HUES64 (cell line): ENCODE measurements at regions not wholly inside any gene's neighbourhood (a gene's known extent, or its start where the extent isn't known, plus 50 kb on each side); places are given as distances from the start of the nearest gene placed in this dataset.
"Not testable (repeated sequence)": the region's sequence is repeated elsewhere in the genome, so short reads cannot be mapped to it uniquely, and the experiment has no call there.

Experiments used
- H3K27ac ChIP-seq: 2 replicates; pipeline ENCODE4 v1.7.0; 2013; ENCODE audit warnings: low read depth, low read length, inconsistent platforms
- H3K27me3 ChIP-seq: 2 replicates; pipeline ENCODE4 v1.6.1; 2013; ENCODE audit warnings: mild to moderate bottlenecking, low read length; ENCODE audit not compliant: insufficient read depth
- H3K36me3 ChIP-seq: 2 replicates; pipeline ENCODE4 v1.6.1; 2013; ENCODE audit warnings: mild to moderate bottlenecking, low read length; ENCODE audit not compliant: insufficient read depth
- H3K4me1 ChIP-seq: 2 replicates; pipeline ENCODE4 v1.6.1; 2013; ENCODE audit warnings: mild to moderate bottlenecking, low read length, moderate library complexity; ENCODE audit not compliant: insufficient read depth
- H3K4me3 ChIP-seq: 2 replicates; pipeline ENCODE4 v1.5.1; 2013; ENCODE audit warnings: mild to moderate bottlenecking, low read length, moderate library complexity
- H3K9ac ChIP-seq: 2 replicates; pipeline ENCODE4 v1.6.1; 2013; ENCODE audit warnings: mild to moderate bottlenecking, low read depth, low read length
- H3K9me3 ChIP-seq: 2 replicates; pipeline ENCODE4 v1.6.1; 2013; ENCODE audit warnings: low read depth, low read length; ENCODE audit not compliant: insufficient read depth
- WGBS: fragments of 150-250, 120-280 bp; methylation state at CpG from one replicate; pipeline ENCODE4 v1.1.7; 2013; ENCODE audit warnings: missing lambda C conversion rate; 5-methylcytosine and 5-hydroxymethylcytosine counted together

DNA sequence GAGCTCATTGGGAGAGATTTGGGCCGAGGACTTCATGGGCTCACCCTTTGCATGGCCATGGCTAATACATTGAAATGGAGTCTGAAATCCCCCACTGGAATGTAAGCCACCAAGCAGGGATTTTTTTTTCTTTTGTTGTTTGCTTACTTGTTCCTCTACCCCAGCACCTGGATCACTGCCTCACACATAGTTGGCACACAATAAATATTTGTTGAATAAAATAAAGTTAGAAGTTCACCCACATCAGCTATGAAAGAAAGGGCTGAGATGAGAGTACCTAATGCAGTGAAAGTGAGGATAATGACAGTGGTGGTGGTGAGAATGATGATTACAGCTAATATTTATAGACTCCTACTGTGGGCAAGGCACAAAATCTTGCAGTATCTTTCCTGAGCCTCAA is 98.1 kb upstream of the ANXA1 start:
- Histone ChIP-seq H3K9me3 (no peaks in the 10 kb centered on the region), H3K27ac (no peak overlapping the region), H3K4me1 (peaks cover 38% of the 10 kb centered on the region), H3K36me3 (no peaks in the 10 kb centered on the region), H3K27me3 (no peaks in the 10 kb centered on the region), H3K9ac (no peak overlapping the region), H3K4me3 (no peak overlapping the region)
- 97% methylated on average over 1 of the region's 1 CpG for WGBS

GRCh38 chr9:73050887-73051550 is 98.2 kb upstream of the ALDH1A1 start:
- Histone ChIP-seq H3K27ac (peak overlapping the region; percentile 78; the same call in 1 of the 2 replicates), H3K36me3 (no peaks in the 10 kb centered on the region), H3K9me3 (no peaks in the 10 kb centered on the region), H3K4me1 (peaks cover 38% of the 10 kb centered on the region), H3K27me3 (no peaks in the 10 kb centered on the region), H3K9ac (no peak overlapping the region), H3K4me3 (no peak overlapping the region)
- 53% methylated on average over 5 of the region's 7 CpGs for WGBS

- Histone ChIP-seq H3K4me1 (peaks cover 38% of the 10 kb centered on the region), H3K27me3 (no peaks in the 10 kb centered on the region), H3K9me3 (no peaks in the 10 kb centered on the region), H3K27ac (peak overlapping the region; percentile 78; the same call in 1 of the 2 replicates), H3K4me3 (peak overlapping the region; percentile 26; the same call in 1 of the 2 replicates), H3K9ac (0 out of 2 replicates have a peak overlapping the region, but pooled peaks have one; percentile 7), H3K36me3 (no peaks in the 10 kb centered on the region)
- 57% methylated on average over 4 of the region's 5 CpGs for WGBS
These were observed 97.4 kb upstream of the ALDH1A1 start for GRCh38 chr9:73050065-73050816.

- no peak overlapping the region for H3K27ac ChIP-seq
- no peaks in the 10 kb centered on the region for H3K36me3 ChIP-seq
- no peaks in the 10 kb centered on the region for H3K27me3 ChIP-seq
- H3K9me3 ChIP-seq = no peaks in the 10 kb centered on the region
- no peak overlapping the region for H3K4me3 ChIP-seq
- peaks cover 38% of the 10 kb centered on the region for H3K4me1 ChIP-seq
- no peak overlapping the region for H3K9ac ChIP-seq
These were observed 96.4 kb upstream of the ALDH1A1 start for GRCh38 chr9:73049280-73049679.

GRCh38 chr9:73046769-73047168 is 93.9 kb upstream of the ALDH1A1 start:
- no peak overlapping the region for H3K4me3 ChIP-seq
- no peak overlapping the region for H3K27ac ChIP-seq
- H3K4me1 ChIP-seq = peaks cover 24% of the 10 kb centered on the region
- H3K27me3 ChIP-seq = no peaks in the 10 kb centered on the region
- no peaks in the 10 kb centered on the region for H3K36me3 ChIP-seq
- 100% methylated on average over 1 of the region's 1 CpG for WGBS
- H3K9me3 ChIP-seq = no peaks in the 10 kb centered on the region
- no peak overlapping the region for H3K9ac ChIP-seq

GRCh38 chr9:73044776-73045175 is 91.9 kb upstream of the ALDH1A1 start:
- H3K4me3 ChIP-seq, H3K36me3 ChIP-seq, H3K9me3 ChIP-seq, H3K4me1 ChIP-seq, H3K9ac ChIP-seq, H3K27ac ChIP-seq, H3K27me3 ChIP-seq: not testable (repeated sequence)
- WGBS = 95% methylated on average over 4 of the region's 4 CpGs

DNA sequence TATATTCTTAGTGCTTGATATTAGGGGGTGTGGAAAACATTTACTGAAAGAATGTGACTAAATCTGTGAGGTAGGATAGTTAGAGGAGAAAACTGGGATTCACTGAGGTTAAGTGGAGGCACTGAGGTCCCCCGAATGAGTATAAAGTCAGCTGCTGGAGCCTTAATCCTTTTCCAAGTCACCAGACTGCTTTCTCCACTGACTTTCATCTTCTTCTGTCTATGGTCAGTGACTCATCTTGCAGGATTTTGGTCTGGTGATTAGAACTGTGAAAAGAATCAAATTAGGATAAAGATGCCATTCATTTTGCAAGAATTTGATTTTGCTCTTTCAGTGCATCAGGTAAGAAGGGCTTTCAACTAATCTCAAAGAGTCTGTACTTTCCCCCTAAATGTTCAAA is 89.3 kb upstream of the ALDH1A1 start:
- no peaks in the 10 kb centered on the region for H3K9me3 ChIP-seq
- no peaks in the 10 kb centered on the region for H3K36me3 ChIP-seq
- H3K4me3 ChIP-seq = no peak overlapping the region
- H3K4me1 ChIP-seq = peaks cover 18% of the 10 kb centered on the region; the same call in 1 of the 2 replicates
- H3K27me3 ChIP-seq = no peaks in the 10 kb centered on the region
- WGBS = 100% methylated on average over 1 of the region's 1 CpG
- H3K27ac ChIP-seq = no peak overlapping the region
- no peak overlapping the region for H3K9ac ChIP-seq

DNA sequence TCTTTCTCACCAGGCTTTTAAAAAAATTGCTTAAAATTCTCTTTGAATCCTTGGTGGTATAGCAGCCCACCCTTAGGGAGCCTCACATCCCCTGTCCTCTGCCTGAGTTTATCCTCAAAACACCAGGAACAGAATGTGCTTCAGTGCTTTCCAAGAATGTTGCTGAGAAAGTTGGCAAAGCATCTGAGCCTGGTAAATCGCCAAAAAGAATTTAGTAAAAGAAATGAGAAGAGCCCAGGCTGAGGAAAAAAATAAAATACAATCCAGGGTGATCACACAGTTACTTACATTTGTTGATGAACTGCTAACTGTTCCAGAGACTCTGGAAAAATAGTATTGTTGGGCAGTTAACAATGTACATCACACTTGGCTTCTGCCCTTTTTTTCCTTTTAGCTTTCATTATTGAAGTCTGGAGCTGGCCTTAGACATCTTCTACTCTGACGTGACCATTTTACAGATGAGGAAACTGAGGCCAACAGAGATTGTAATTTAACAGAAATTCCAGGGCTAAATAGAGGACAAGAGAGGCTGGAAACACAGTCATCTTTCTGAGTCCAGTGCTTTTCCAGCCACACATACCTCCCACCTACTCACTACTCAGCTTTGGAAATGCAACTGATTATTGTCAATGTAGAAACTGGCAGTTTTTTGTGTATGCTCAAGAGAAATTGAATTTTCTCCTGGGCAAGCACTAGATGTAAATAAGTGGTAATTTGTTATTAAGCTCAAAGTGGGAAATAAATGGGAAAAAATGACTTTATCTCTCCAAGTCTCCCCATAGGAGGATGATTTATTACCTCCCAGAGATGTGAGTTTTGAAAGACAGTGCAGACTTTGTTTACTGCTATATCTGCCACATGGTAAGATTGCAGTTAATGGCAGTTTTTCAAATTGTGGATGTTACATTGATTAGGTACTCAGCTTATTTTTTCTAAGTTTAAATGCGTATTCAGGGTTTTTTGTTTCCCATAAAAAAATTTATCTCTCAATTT is 86.7 kb upstream of the ALDH1A1 start:
- Histone ChIP-seq H3K4me3 (no peak overlapping the region), H3K9me3 (no peaks in the 10 kb centered on the region), H3K27me3 (no peaks in the 10 kb centered on the region), H3K36me3 (no peaks in the 10 kb centered on the region), H3K27ac (no peak overlapping the region), H3K4me1 (peaks cover 18% of the 10 kb centered on the region; the same call in 1 of the 2 replicates), H3K9ac (no peak overlapping the region)
- 92% methylated on average over 3 of the region's 3 CpGs for WGBS

GRCh38 chr9:73038613-73039012 is 85.8 kb upstream of the ALDH1A1 start:
- H3K4me1 ChIP-seq = peaks cover 18% of the 10 kb centered on the region; the same call in 1 of the 2 replicates
- no peak overlapping the region for H3K4me3 ChIP-seq
- 65% methylated on average over 2 of the region's 2 CpGs for WGBS
- no peaks in the 10 kb centered on the region for H3K9me3 ChIP-seq
- no peaks in the 10 kb centered on the region for H3K27me3 ChIP-seq
- no peak overlapping the region for H3K9ac ChIP-seq
- H3K36me3 ChIP-seq = no peaks in the 10 kb centered on the region
- no peak overlapping the region for H3K27ac ChIP-seq

GRCh38 chr9:73038089-73038509 is 85.2 kb upstream of the ALDH1A1 start:
- Histone ChIP-seq H3K36me3 (no peaks in the 10 kb centered on the region), H3K4me1 (peaks cover 18% of the 10 kb centered on the region; the same call in 1 of the 2 replicates), H3K9me3 (no peaks in the 10 kb centered on the region), H3K27ac (no peak overlapping the region), H3K4me3 (no peak overlapping the region), H3K9ac (no peak overlapping the region), H3K27me3 (no peaks in the 10 kb centered on the region)
- WGBS = 90% methylated on average over 4 of the region's 4 CpGs
